Neural cell (in vitro differentiated cells): ENCODE measurements at regions not wholly inside any gene's neighbourhood (a gene's known extent, or its start where the extent isn't known, plus 50 kb on each side); places are given as distances from the start of the nearest gene placed in this dataset.

ENCODE experiments used
- CTCF ChIP-seq: fragments of 450-650 bp; IDR thresholded peaks from 2 replicates; pipeline ENCODE4 v1.5.1; 2014; ENCODE audit warnings: antibody characterized with exemption, mild to moderate bottlenecking, moderate library complexity; ENCODE audit not compliant: poor library complexity, severe bottlenecking
- EP300 ChIP-seq: fragments of 450-650 bp; conservative IDR thresholded peaks from 2 replicates; pipeline ENCODE4 v1.6.1; 2014; ENCODE audit warnings: antibody characterized with exemption, mild to moderate bottlenecking, moderate library complexity; ENCODE audit not compliant: poor library complexity, severe bottlenecking
- POLR2AphosphoS5 ChIP-seq: IDR thresholded peaks from 2 replicates; pipeline ENCODE4 v1.6.1; 2012
- RAD21 ChIP-seq: fragments of 450-650 bp; conservative IDR thresholded peaks from 2 replicates; pipeline ENCODE4 v1.6.1; 2014; ENCODE audit warnings: antibody characterized with exemption, mild to moderate bottlenecking, moderate library complexity

DNA sequence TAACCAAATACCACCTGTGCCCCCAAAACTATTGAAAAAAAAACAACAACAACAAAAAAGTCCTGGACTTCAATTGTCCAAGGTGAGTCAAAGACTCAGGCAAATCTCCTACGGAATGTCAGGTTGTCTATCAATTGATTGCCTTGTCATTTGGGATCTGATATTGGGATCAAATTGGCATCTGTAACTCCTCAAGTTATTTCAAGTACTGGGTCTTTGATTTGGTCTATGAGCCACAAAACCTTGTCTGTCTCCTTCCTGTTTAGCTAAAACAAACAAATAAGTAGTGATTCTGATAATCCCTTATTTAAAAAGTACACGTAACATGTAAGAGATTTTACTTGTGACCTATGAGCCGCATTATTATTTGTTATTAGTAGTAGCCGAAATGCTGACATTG is 231.6 kb upstream of the ZNF217 start:
- TF ChIP-seq CTCF (no peak), EP300 (no peak), POLR2AphosphoS5 (no peak), RAD21 (no peak)
